ENCODE measurements at regions not wholly inside any gene's neighbourhood (a gene's known extent, or its start where the extent isn't known, plus 50 kb on each side); places are given as distances from the start of the nearest gene placed in this dataset.

DNA sequence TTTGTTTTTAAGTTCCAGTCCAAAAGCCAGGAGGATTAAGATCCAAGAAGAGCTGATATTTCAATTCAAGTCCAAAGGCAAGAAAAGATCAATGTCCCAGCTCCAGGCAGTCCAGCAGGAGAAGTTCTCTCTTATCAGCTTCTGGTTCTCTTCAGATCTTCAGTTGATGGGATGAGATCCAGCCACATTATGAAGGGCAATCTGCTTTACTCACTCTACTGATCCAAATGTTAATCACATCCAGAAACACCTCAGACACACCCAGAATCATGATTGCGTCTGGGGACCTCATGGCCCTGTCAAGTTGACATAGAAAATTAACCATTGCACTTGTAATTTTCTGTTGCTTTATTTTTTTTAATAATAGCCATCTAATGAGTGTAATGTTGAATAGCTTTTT lies 178.4 kb downstream of the HERPUD2 start:
- TF ChIP-seq, protein P1, sequence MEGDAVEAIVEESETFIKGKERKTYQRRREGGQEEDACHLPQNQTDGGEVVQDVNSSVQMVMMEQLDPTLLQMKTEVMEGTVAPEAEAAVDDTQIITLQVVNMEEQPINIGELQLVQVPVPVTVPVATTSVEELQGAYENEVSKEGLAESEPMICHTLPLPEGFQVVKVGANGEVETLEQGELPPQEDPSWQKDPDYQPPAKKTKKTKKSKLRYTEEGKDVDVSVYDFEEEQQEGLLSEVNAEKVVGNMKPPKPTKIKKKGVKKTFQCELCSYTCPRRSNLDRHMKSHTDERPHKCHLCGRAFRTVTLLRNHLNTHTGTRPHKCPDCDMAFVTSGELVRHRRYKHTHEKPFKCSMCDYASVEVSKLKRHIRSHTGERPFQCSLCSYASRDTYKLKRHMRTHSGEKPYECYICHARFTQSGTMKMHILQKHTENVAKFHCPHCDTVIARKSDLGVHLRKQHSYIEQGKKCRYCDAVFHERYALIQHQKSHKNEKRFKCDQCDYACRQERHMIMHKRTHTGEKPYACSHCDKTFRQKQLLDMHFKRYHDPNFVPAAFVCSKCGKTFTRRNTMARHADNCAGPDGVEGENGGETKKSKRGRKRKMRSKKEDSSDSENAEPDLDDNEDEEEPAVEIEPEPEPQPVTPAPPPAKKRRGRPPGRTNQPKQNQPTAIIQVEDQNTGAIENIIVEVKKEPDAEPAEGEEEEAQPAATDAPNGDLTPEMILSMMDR (IDR thresholded peaks at IDR 0.05; ENCODE audit: extremely low read depth in 1 of 2, insufficient read depth in 1 of 2, low read depth in 1 of 2, low read length in 2 of 2), result no peak
- no peak for TF ChIP-seq POLR2AphosphoS5 (IDR thresholded peaks at IDR 0.05; ENCODE audit: insufficient read depth, low read depth, low read length)
- TF ChIP-seq POLR2A (IDR thresholded peaks at IDR 0.05; ENCODE audit: low read depth, low read length), result no peak
- TF ChIP-seq EZH2 (IDR thresholded peaks at IDR 0.05; ENCODE audit: borderline replicate concordance, low read depth, low read length, severe bottlenecking), result no peak
